ENCODE measurements at regions not wholly inside any gene's neighbourhood (a gene's known extent, or its start where the extent isn't known, plus 50 kb on each side); places are given as distances from the start of the nearest gene placed in this dataset.

GRCh38 chr2:176963568-176964287 lies 248.9 kb upstream of the HNRNPA3 start:
- intact Hi-C loops (cut with DNase I), result no loop called here
- Histone ChIP-seq H3K27ac (no peak overlapping the region), H3K4me1 (no peaks in the 10 kb centered on the region), H3K4me3 (no peak overlapping the region), H3K27me3 (no peaks in the 10 kb centered on the region), H3K36me3 (no peaks in the 10 kb centered on the region), H3K9me3 (no peaks in the 10 kb centered on the region)
- TF ChIP-seq CTCF (IDR thresholded peaks at IDR 0.05), result no peak
- peak in 1 of 4 donors; percentile 7 for DNase-seq
- ATAC-seq, result peak; percentile 55

GRCh38 chr2:176967911-176968450 lies 244.6 kb upstream of the HNRNPA3 start:
- ATAC-seq (no peak), DNase-seq (no peak)
- intact Hi-C loops (cut with DNase I), result no loop called here
- no peak overlapping the region for H3K4me3 ChIP-seq
- no peaks in the 10 kb centered on the region for H3K9me3 ChIP-seq
- H3K27me3 ChIP-seq, result no peaks in the 10 kb centered on the region
- H3K36me3 ChIP-seq, result no peaks in the 10 kb centered on the region
- TF ChIP-seq CTCF (IDR thresholded peaks at IDR 0.05), result no peak
- no peak overlapping the region for H3K27ac ChIP-seq
- no peaks in the 10 kb centered on the region for H3K4me1 ChIP-seq

GRCh38 chr2:176969642-176970359 lies 242.8 kb upstream of the HNRNPA3 start:
- DNase-seq (no peak), ATAC-seq (no peak)
- Histone ChIP-seq H3K36me3 (no peaks in the 10 kb centered on the region), H3K4me1 (no peaks in the 10 kb centered on the region), H3K9me3 (no peaks in the 10 kb centered on the region), H3K4me3 (no peak overlapping the region), H3K27ac (no peak overlapping the region), H3K27me3 (no peaks in the 10 kb centered on the region)
- intact Hi-C loops (cut with DNase I), result no loop called here
- TF ChIP-seq CTCF (IDR thresholded peaks at IDR 0.05), result no peak

GRCh38 chr2:176976736-176977685 lies 235.6 kb upstream of the HNRNPA3 start:
- DNase-seq, result peak in 2 of 4 donors; percentile 47 to 56
- no peaks in the 10 kb centered on the region for H3K27me3 ChIP-seq
- H3K27ac ChIP-seq, result no peak overlapping the region
- no peak overlapping the region for H3K4me3 ChIP-seq
- H3K4me1 ChIP-seq, result no peaks in the 10 kb centered on the region
- intact Hi-C loops (cut with DNase I), result no loop called here
- no peaks in the 10 kb centered on the region for H3K9me3 ChIP-seq
- no peak for ATAC-seq
- H3K36me3 ChIP-seq, result no peaks in the 10 kb centered on the region
- TF ChIP-seq CTCF (IDR thresholded peaks at IDR 0.05), result no peak

Measured in left lung (tissue), 4 donors.